ENCODE measurements at regions not wholly inside any gene's neighbourhood (a gene's known extent, or its start where the extent isn't known, plus 50 kb on each side); places are given as distances from the start of the nearest gene placed in this dataset.
"Not testable (repeated sequence)": the region's sequence is repeated elsewhere in the genome, so short reads cannot be mapped to it uniquely, and the experiment has no call there.

- not testable (repeated sequence) for H3K4me3 Mint-ChIP-seq, ATAC-seq, H3K27me3 Mint-ChIP-seq
Measured at GRCh38 chr17:63226720-63227119, 219.4 kb downstream of the CYB561 start.

GRCh38 chr17:63231015-63231620 is 215.0 kb downstream of the CYB561 start:
- H3K4me1 Mint-ChIP-seq; H3K4me3 Mint-ChIP-seq; H3K27ac Mint-ChIP-seq; H3K36me3 Mint-ChIP-seq (ENCODE audit: low read depth); H3K27me3 Mint-ChIP-seq; DNase-seq; ATAC-seq; H3K9me3 ChIP-seq (ENCODE audit: control insufficient read depth, low read length, poor library complexity, severe bottlenecking): not testable (repeated sequence)

More at GRCh38 chr17:63226720-63227119, 219.4 kb downstream of the CYB561 start:
- not testable (repeated sequence) for H3K27ac Mint-ChIP-seq; DNase-seq; H3K4me1 Mint-ChIP-seq; H3K36me3 Mint-ChIP-seq (ENCODE audit: low read depth); H3K9me3 ChIP-seq (ENCODE audit: control insufficient read depth, low read length, poor library complexity, severe bottlenecking)

- no peak overlapping the region for H3K27ac Mint-ChIP-seq
- H3K27me3 Mint-ChIP-seq: no peaks in the 10 kb centered on the region
- DNase-seq (no peak), ATAC-seq (no peak)
- peaks cover 5% of the 10 kb centered on the region for H3K36me3 Mint-ChIP-seq (ENCODE audit: low read depth)
- no peaks in the 10 kb centered on the region for H3K9me3 ChIP-seq (ENCODE audit: control insufficient read depth, low read length, poor library complexity, severe bottlenecking)
- H3K4me1 Mint-ChIP-seq: no peaks in the 10 kb centered on the region
- H3K4me3 Mint-ChIP-seq: no peak overlapping the region
Measured at GRCh38 chr17:63232565-63233310, 213.4 kb downstream of the CYB561 start.

- H3K36me3 Mint-ChIP-seq (ENCODE audit: low read depth): peaks cover 2% of the 10 kb centered on the region
- no peak overlapping the region for H3K27ac Mint-ChIP-seq
- no peak for ATAC-seq
- no peaks in the 10 kb centered on the region for H3K4me1 Mint-ChIP-seq
- no peaks in the 10 kb centered on the region for H3K27me3 Mint-ChIP-seq
- no peak overlapping the region for H3K4me3 Mint-ChIP-seq
- no peak for DNase-seq
- no peaks in the 10 kb centered on the region for H3K9me3 ChIP-seq (ENCODE audit: control insufficient read depth, low read length, poor library complexity, severe bottlenecking)
Measured at GRCh38 chr17:63240106-63240505, 206.0 kb downstream of the CYB561 start.

GRCh38 chr17:63246344-63246743 is 199.8 kb downstream of the CYB561 start:
- DNase-seq (no peak), ATAC-seq (no peak)
- Mint-ChIP-seq H3K4me3 (no peak overlapping the region), H3K27ac (no peak overlapping the region), H3K27me3 (no peaks in the 10 kb centered on the region), H3K36me3 (ENCODE audit: low read depth) (peaks cover 2% of the 10 kb centered on the region), H3K4me1 (peaks cover 7% of the 10 kb centered on the region)
- no peaks in the 10 kb centered on the region for H3K9me3 ChIP-seq (ENCODE audit: control insufficient read depth, low read length, poor library complexity, severe bottlenecking)

- Mint-ChIP-seq H3K4me1 (peaks cover 7% of the 10 kb centered on the region), H3K27me3 (no peaks in the 10 kb centered on the region), H3K4me3 (no peak overlapping the region), H3K36me3 (ENCODE audit: low read depth) (peaks cover 2% of the 10 kb centered on the region), H3K27ac (no peak overlapping the region)
- ATAC-seq (no peak), DNase-seq (no peak)
- no peaks in the 10 kb centered on the region for H3K9me3 ChIP-seq (ENCODE audit: control insufficient read depth, low read length, poor library complexity, severe bottlenecking)
Measured at GRCh38 chr17:63247706-63248105, 198.4 kb downstream of the CYB561 start.

GRCh38 chr17:63249256-63250004 is 196.7 kb downstream of the CYB561 start:
- DNase-seq: no peak
- peaks cover 7% of the 10 kb centered on the region for H3K4me1 Mint-ChIP-seq
- ATAC-seq: no peak
- no peak overlapping the region for H3K4me3 Mint-ChIP-seq
- no peaks in the 10 kb centered on the region for H3K27me3 Mint-ChIP-seq
- H3K36me3 Mint-ChIP-seq (ENCODE audit: low read depth): peaks cover 2% of the 10 kb centered on the region
- H3K9me3 ChIP-seq (ENCODE audit: control insufficient read depth, low read length, poor library complexity, severe bottlenecking): no peaks in the 10 kb centered on the region
- H3K27ac Mint-ChIP-seq: no peak overlapping the region

GRCh38 chr17:63250830-63251229 is 195.3 kb downstream of the CYB561 start:
- ATAC-seq: no peak
- peaks cover 7% of the 10 kb centered on the region for H3K4me1 Mint-ChIP-seq
- no peaks in the 10 kb centered on the region for H3K9me3 ChIP-seq (ENCODE audit: control insufficient read depth, low read length, poor library complexity, severe bottlenecking)
- H3K27ac Mint-ChIP-seq: no peak overlapping the region
- no peak overlapping the region for H3K4me3 Mint-ChIP-seq
- DNase-seq: no peak
- no peaks in the 10 kb centered on the region for H3K27me3 Mint-ChIP-seq
- H3K36me3 Mint-ChIP-seq (ENCODE audit: low read depth): peaks cover 2% of the 10 kb centered on the region

GRCh38 chr17:63258785-63259184 is 187.3 kb downstream of the CYB561 start:
- H3K9me3 ChIP-seq (ENCODE audit: control insufficient read depth, low read length, poor library complexity, severe bottlenecking): no peaks in the 10 kb centered on the region
- Mint-ChIP-seq H3K27me3 (no peaks in the 10 kb centered on the region), H3K4me1 (peaks cover 2% of the 10 kb centered on the region), H3K4me3 (no peak overlapping the region), H3K27ac (peak overlapping the region; percentile 34), H3K36me3 (ENCODE audit: low read depth) (no peaks in the 10 kb centered on the region)
- DNase-seq: no peak
- no peak for ATAC-seq

- Mint-ChIP-seq H3K27ac (no peak overlapping the region), H3K36me3 (ENCODE audit: low read depth) (no peaks in the 10 kb centered on the region), H3K27me3 (no peaks in the 10 kb centered on the region), H3K4me3 (no peak overlapping the region), H3K4me1 (no peaks in the 10 kb centered on the region)
- no peak for DNase-seq
- H3K9me3 ChIP-seq (ENCODE audit: control insufficient read depth, low read length, poor library complexity, severe bottlenecking): no peaks in the 10 kb centered on the region
- ATAC-seq: no peak
Measured at GRCh38 chr17:63262751-63263476, 183.2 kb downstream of the CYB561 start.

- ATAC-seq (no peak), DNase-seq (no peak)
- Mint-ChIP-seq H3K4me1 (no peaks in the 10 kb centered on the region), H3K36me3 (ENCODE audit: low read depth) (peaks cover 3% of the 10 kb centered on the region), H3K4me3 (no peak overlapping the region), H3K27ac (no peak overlapping the region), H3K27me3 (no peaks in the 10 kb centered on the region)
- H3K9me3 ChIP-seq (ENCODE audit: control insufficient read depth, low read length, poor library complexity, severe bottlenecking): no peaks in the 10 kb centered on the region
Measured at GRCh38 chr17:63265526-63265925, 180.6 kb downstream of the CYB561 start.

- no peak overlapping the region for H3K4me3 Mint-ChIP-seq
- no peak overlapping the region for H3K27ac Mint-ChIP-seq
- peaks cover 5% of the 10 kb centered on the region for H3K36me3 Mint-ChIP-seq (ENCODE audit: low read depth)
- no peaks in the 10 kb centered on the region for H3K4me1 Mint-ChIP-seq
- ATAC-seq (no peak), DNase-seq (no peak)
- H3K27me3 Mint-ChIP-seq: no peaks in the 10 kb centered on the region
- no peaks in the 10 kb centered on the region for H3K9me3 ChIP-seq (ENCODE audit: control insufficient read depth, low read length, poor library complexity, severe bottlenecking)
Measured at GRCh38 chr17:63267846-63268245, 178.3 kb downstream of the CYB561 start.

- H3K9me3 ChIP-seq (ENCODE audit: control insufficient read depth, low read length, poor library complexity, severe bottlenecking): no peaks in the 10 kb centered on the region
- H3K4me1 Mint-ChIP-seq: no peaks in the 10 kb centered on the region
- H3K4me3 Mint-ChIP-seq: no peak overlapping the region
- H3K27ac Mint-ChIP-seq: no peak overlapping the region
- DNase-seq (no peak), ATAC-seq (no peak)
- peaks cover 5% of the 10 kb centered on the region for H3K36me3 Mint-ChIP-seq (ENCODE audit: low read depth)
- H3K27me3 Mint-ChIP-seq: no peaks in the 10 kb centered on the region
Measured at GRCh38 chr17:63268827-63269226, 177.3 kb downstream of the CYB561 start.

All from T-helper 17 cell (primary cell).